Spleen (tissue), 7 donors: ENCODE measurements at regions not wholly inside any gene's neighbourhood (a gene's known extent, or its start where the extent isn't known, plus 50 kb on each side); places are given as distances from the start of the nearest gene placed in this dataset.

Experiments used
- POLR2A ChIP-seq, 3 donors: fragments of 450-650 bp; IDR thresholded peaks; one replicate each; pipeline ENCODE4 v1.5.1; 2017; ENCODE audit warnings: antibody characterized with exemption in 3 of 3, mild to moderate bottlenecking in 1 of 3
- POLR2AphosphoS5 ChIP-seq, 3 donors: sonication (generic); formaldehyde crosslinking; IDR thresholded peaks; one replicate each; pipeline ENCODE4 v1.5.1; 2017; ENCODE audit warnings: antibody characterized with exemption in 3 of 3
- TF ChIP-seq, protein P1 (sequence below), 11 experiments: fragments of 200-600 bp in 7 of 11; fragments of 450-650 bp in 4 of 11; sonication (generic) in 4 of 11; IDR thresholded peaks in 8 of 11; conservative IDR thresholded peaks in 3 of 11; 1 replicate in 7 of 11; 2 replicates in 4 of 11; pipeline versions ENCODE4 v1.4.0 to v1.8.0; 2016 to 2021; ENCODE audit warnings: antibody characterized with exemption in 11 of 11, inconsistent platforms in 4 of 11, mild to moderate bottlenecking in 1 of 11
- donor health status: DM: no; HTN: no; CAD: no; lungs with moderate emphysema.
- donor health status: DM: no; HTN: no; CAD: no.
- donor health status: DM: no; HTN: no; CAD: no.

- TF ChIP-seq, protein P1, sequence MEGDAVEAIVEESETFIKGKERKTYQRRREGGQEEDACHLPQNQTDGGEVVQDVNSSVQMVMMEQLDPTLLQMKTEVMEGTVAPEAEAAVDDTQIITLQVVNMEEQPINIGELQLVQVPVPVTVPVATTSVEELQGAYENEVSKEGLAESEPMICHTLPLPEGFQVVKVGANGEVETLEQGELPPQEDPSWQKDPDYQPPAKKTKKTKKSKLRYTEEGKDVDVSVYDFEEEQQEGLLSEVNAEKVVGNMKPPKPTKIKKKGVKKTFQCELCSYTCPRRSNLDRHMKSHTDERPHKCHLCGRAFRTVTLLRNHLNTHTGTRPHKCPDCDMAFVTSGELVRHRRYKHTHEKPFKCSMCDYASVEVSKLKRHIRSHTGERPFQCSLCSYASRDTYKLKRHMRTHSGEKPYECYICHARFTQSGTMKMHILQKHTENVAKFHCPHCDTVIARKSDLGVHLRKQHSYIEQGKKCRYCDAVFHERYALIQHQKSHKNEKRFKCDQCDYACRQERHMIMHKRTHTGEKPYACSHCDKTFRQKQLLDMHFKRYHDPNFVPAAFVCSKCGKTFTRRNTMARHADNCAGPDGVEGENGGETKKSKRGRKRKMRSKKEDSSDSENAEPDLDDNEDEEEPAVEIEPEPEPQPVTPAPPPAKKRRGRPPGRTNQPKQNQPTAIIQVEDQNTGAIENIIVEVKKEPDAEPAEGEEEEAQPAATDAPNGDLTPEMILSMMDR (IDR thresholded peaks at IDR 0.05 in 8 of 11, conservative IDR thresholded peaks at IDR 0.05 in 3 of 11) = no peak
- TF ChIP-seq POLR2AphosphoS5 (IDR thresholded peaks at IDR 0.05) = no peak
- TF ChIP-seq POLR2A (IDR thresholded peaks at IDR 0.05) = no peak
Measured at GRCh38 chr10:118817328-118818068, 62.7 kb upstream of the CACUL1 start.
